ENCODE measurements at regions not wholly inside any gene's neighbourhood (a gene's known extent, or its start where the extent isn't known, plus 50 kb on each side); places are given as distances from the start of the nearest gene placed in this dataset.

DNA sequence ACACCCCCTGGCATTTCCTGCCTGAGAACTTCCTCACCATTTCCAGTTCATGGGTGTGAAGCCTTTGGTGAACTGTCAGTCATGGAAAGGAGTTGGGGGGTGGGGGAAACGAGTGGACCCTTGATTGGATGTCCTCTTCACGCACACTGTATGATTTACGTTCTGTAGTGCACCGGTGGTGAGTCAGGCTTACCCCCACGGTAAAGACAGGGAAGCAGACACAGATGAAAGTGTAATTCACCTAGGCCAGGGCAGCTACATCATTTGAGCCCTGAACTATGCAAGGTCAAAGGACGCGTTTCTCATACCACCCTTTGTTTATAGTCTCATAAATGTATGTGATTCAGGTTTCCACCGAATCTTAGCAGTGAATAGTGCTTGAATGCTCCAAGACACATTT, 628.3 kb upstream of the PFKP start:
- TF ChIP-seq, protein P1, sequence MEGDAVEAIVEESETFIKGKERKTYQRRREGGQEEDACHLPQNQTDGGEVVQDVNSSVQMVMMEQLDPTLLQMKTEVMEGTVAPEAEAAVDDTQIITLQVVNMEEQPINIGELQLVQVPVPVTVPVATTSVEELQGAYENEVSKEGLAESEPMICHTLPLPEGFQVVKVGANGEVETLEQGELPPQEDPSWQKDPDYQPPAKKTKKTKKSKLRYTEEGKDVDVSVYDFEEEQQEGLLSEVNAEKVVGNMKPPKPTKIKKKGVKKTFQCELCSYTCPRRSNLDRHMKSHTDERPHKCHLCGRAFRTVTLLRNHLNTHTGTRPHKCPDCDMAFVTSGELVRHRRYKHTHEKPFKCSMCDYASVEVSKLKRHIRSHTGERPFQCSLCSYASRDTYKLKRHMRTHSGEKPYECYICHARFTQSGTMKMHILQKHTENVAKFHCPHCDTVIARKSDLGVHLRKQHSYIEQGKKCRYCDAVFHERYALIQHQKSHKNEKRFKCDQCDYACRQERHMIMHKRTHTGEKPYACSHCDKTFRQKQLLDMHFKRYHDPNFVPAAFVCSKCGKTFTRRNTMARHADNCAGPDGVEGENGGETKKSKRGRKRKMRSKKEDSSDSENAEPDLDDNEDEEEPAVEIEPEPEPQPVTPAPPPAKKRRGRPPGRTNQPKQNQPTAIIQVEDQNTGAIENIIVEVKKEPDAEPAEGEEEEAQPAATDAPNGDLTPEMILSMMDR (IDR thresholded peaks at IDR 0.05), result no peak
- no peak for TF ChIP-seq POLR2A (IDR thresholded peaks at IDR 0.05)
